ENCODE measurements at regions not wholly inside any gene's neighbourhood (a gene's known extent, or its start where the extent isn't known, plus 50 kb on each side); places are given as distances from the start of the nearest gene placed in this dataset.
A peak's percentile ranks its signal among the peaks of the same experiment; 100 is the strongest.

DNA sequence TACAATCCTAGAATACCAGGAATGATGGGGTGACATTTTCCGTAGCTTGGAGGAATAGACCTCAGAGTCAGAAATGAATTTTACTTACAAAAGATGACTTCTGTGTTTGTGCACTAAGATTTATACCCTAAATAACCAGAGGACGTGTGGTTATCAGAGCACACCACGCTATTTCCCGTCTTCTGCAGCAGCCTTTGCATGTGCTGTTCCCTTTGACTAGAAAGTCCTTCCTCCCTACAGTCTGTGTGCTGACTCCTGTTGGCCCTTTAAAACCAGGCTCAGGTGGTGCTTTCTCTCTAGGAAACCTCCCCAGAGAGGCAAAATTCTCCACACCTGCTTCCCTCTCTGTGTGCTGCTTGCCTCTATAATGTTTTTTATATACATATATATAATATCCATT lies 73.3 kb upstream of the SMNDC1 start:
- no peaks in the 10 kb centered on the region for H3K36me3 Mint-ChIP-seq
- no peak overlapping the region for H3K27ac Mint-ChIP-seq
- peaks cover 0 to 2% (median 0%) of the 10 kb centered on the region in 3 donors for H3K4me1 Mint-ChIP-seq
- ChIA-PET POLR2A (no interaction called here), CTCF (no interaction called here)
- no peaks in the 10 kb centered on the region for H3K9me3 Mint-ChIP-seq
- no peaks in the 10 kb centered on the region for H3K9me3 ChIP-seq (ENCODE audit: low read length)
- H3K36me3 ChIP-seq (ENCODE audit: insufficient read depth, low read length): no peaks in the 10 kb centered on the region
- no peaks in the 10 kb centered on the region for H3K4me1 ChIP-seq (ENCODE audit: insufficient read depth, low read length)
- H3K4me3 ChIP-seq (ENCODE audit: low read length): no peak overlapping the region
- H3K27ac ChIP-seq (ENCODE audit: low read depth, low read length): no peak overlapping the region
- DNase-seq: no peak
- H3K27me3 ChIP-seq (ENCODE audit: insufficient read depth, low read length, poor library complexity, severe bottlenecking): no peaks in the 10 kb centered on the region
- no peak overlapping the region for H3K4me3 Mint-ChIP-seq
- H3K27me3 Mint-ChIP-seq: peaks cover 0 to 3% of the 10 kb centered on the region in 2 donors

DNA sequence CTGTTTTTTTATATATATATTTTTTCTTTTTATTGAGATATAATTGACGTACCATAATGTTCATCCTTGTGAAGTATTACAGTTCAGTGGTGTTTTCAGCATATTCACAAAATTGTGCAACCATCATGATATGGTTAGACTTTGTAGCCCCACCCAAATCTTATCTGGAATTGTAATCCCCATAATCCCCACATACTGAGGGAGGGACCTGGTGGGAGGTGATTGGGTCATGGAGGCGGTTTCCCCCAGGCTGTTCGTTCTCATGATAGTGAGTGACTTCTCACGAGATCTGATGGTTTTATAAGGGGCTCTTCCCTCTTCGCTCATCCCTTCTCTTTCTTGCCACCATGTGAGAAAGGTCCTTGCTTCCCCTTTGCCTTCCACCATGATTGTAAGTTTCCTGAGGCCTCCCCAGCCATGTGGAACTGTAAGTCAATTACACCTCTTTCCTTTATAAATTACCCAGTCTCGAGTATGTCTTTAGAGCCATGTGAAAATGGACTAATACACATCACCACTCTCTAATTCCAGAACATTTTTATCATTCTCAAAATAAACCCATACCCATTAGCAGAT lies 73.9 kb upstream of the SMNDC1 start:
- Histone ChIP-seq H3K9me3 (ENCODE audit: low read length) (no peaks in the 10 kb centered on the region), H3K27me3 (ENCODE audit: insufficient read depth, low read length, poor library complexity, severe bottlenecking) (no peaks in the 10 kb centered on the region), H3K4me1 (ENCODE audit: insufficient read depth, low read length) (no peaks in the 10 kb centered on the region), H3K36me3 (ENCODE audit: insufficient read depth, low read length) (no peaks in the 10 kb centered on the region), H3K4me3 (ENCODE audit: low read length) (no peak overlapping the region), H3K27ac (ENCODE audit: low read depth, low read length) (no peak overlapping the region)
- Mint-ChIP-seq H3K27me3 (peaks cover 0 to 3% of the 10 kb centered on the region in 2 donors), H3K4me3 (no peak overlapping the region), H3K4me1 (peaks cover 0 to 2% (median 0%) of the 10 kb centered on the region in 3 donors), H3K9me3 (no peaks in the 10 kb centered on the region), H3K36me3 (no peaks in the 10 kb centered on the region), H3K27ac (no peak overlapping the region)
- ChIA-PET POLR2A (no interaction called here), CTCF (no interaction called here)
- DNase-seq: no peak

DNA sequence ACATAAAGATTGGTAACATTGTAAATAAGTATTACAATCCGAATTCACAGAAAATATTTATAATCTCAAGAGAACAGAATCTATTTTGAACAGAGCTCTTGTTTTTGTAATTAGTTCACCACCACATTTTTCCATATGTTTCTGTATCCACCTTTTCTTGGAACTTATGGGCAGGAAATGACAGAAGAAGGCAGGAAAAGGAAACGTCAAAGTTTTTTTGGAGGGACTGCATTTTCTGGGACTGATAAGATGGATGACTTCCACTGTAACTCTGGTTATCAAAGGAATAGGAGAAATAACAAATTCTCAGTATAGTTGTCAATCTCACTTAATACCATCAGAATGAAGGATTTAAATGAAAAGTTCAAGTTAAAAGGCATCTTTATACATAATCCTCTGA lies 75.1 kb upstream of the SMNDC1 start:
- no peak overlapping the region for H3K27ac Mint-ChIP-seq
- no peaks in the 10 kb centered on the region for H3K9me3 Mint-ChIP-seq
- Histone ChIP-seq H3K36me3 (ENCODE audit: insufficient read depth, low read length) (no peaks in the 10 kb centered on the region), H3K9me3 (ENCODE audit: low read length) (no peaks in the 10 kb centered on the region), H3K4me3 (ENCODE audit: low read length) (no peak overlapping the region), H3K27ac (ENCODE audit: low read depth, low read length) (no peak overlapping the region), H3K27me3 (ENCODE audit: insufficient read depth, low read length, poor library complexity, severe bottlenecking) (no peaks in the 10 kb centered on the region), H3K4me1 (ENCODE audit: insufficient read depth, low read length) (no peaks in the 10 kb centered on the region)
- H3K36me3 Mint-ChIP-seq: no peaks in the 10 kb centered on the region
- peaks cover 0 to 2% (median 0%) of the 10 kb centered on the region in 3 donors for H3K4me1 Mint-ChIP-seq
- no peak overlapping the region for H3K4me3 Mint-ChIP-seq
- ChIA-PET POLR2A (no interaction called here), CTCF (no interaction called here)
- H3K27me3 Mint-ChIP-seq: peaks cover 0 to 3% of the 10 kb centered on the region in 2 donors
- DNase-seq: no peak

DNA sequence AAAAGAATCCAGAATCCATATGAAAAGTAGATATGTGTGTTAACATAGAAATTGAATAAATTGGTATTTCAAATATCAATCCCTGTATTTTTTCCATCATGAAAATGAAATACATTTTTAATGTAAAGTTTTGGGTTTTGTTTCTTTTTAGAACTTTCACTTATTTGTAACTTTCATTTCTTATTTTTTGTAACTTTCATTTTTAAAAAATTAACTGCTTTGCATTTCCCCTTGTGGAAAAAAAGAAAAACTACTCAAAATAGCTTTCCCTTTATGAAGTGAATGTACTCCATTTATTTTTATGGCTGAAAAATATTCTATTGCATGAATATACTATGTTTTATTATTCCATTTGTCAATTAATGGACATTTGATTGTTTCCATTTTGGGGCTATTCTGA lies 75.6 kb upstream of the SMNDC1 start:
- no peaks in the 10 kb centered on the region for H3K9me3 Mint-ChIP-seq
- H3K27me3 Mint-ChIP-seq: peaks cover 0 to 3% of the 10 kb centered on the region in 2 donors
- no peaks in the 10 kb centered on the region for H3K36me3 Mint-ChIP-seq
- Histone ChIP-seq H3K4me3 (ENCODE audit: low read length) (no peak overlapping the region), H3K4me1 (ENCODE audit: insufficient read depth, low read length) (no peaks in the 10 kb centered on the region), H3K9me3 (ENCODE audit: low read length) (no peaks in the 10 kb centered on the region), H3K27me3 (ENCODE audit: insufficient read depth, low read length, poor library complexity, severe bottlenecking) (no peaks in the 10 kb centered on the region), H3K27ac (ENCODE audit: low read depth, low read length) (no peak overlapping the region), H3K36me3 (ENCODE audit: insufficient read depth, low read length) (no peaks in the 10 kb centered on the region)
- H3K4me3 Mint-ChIP-seq: no peak overlapping the region
- no peak for DNase-seq
- CTCF ChIA-PET: no interaction called here
- no peak overlapping the region for H3K27ac Mint-ChIP-seq
- POLR2A ChIA-PET: no interaction called here
- peaks cover 0 to 2% (median 0%) of the 10 kb centered on the region in 3 donors for H3K4me1 Mint-ChIP-seq

DNA sequence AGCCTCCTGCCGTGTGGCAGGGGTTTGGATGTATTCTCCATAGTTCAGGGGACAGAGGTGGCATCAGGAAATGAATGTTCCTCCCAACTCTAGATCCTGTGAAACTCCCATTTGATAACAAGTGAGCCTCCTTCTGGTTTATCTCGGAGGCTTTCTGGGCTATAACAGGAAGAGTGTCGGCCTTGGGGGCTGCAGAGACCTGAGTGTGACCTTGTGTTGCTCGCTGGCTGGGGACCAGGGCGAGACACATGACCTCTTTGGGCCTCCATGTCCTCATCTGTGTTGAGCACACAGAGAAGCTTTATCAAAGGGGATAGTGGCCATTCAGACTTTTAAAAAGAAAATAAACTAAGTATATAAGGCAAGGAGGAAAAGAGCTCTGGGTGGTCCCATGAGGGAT lies 78.0 kb upstream of the SMNDC1 start:
- no peak overlapping the region for H3K4me3 ChIP-seq (ENCODE audit: low read length)
- no peaks in the 10 kb centered on the region for H3K27me3 ChIP-seq (ENCODE audit: insufficient read depth, low read length, poor library complexity, severe bottlenecking)
- Mint-ChIP-seq H3K27ac (no peak overlapping the region), H3K27me3 (peaks cover 0 to 3% of the 10 kb centered on the region in 2 donors), H3K36me3 (no peaks in the 10 kb centered on the region), H3K4me1 (peaks cover 4 to 7% (median 4%) of the 10 kb centered on the region in 3 donors), H3K4me3 (no peak overlapping the region), H3K9me3 (no peaks in the 10 kb centered on the region)
- H3K9me3 ChIP-seq (ENCODE audit: low read length): no peaks in the 10 kb centered on the region
- ChIA-PET POLR2A (no interaction called here), CTCF (no interaction called here)
- H3K4me1 ChIP-seq (ENCODE audit: insufficient read depth, low read length): peaks cover 3% of the 10 kb centered on the region
- no peak for DNase-seq
- H3K36me3 ChIP-seq (ENCODE audit: insufficient read depth, low read length): no peaks in the 10 kb centered on the region
- no peak overlapping the region for H3K27ac ChIP-seq (ENCODE audit: low read depth, low read length)

DNA sequence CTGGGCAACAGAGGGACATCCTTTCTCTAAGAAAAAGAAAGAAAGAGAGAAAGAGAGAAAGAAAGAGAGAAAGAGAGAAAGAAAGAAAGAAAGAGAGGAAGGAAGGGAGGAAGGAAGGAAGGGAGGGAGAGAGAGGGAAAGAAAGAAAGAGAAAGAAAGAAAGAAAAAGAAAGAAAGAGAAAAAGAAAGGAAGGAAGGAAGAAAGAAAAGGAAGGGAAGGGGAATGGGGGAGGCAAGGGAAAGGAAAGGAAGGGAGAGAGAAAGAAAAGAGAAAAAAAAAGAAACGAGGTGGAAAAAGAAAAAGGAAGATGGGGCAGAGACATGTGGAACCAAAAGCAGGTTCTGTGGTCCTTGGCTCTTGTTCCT lies 82.9 kb upstream of the SMNDC1 start:
- H3K27ac Mint-ChIP-seq: peak overlapping the region in 2 of 8 donors; percentile 23 to 78
- Histone ChIP-seq H3K4me1 (ENCODE audit: insufficient read depth, low read length) (peaks cover 13% of the 10 kb centered on the region), H3K27me3 (ENCODE audit: insufficient read depth, low read length, poor library complexity, severe bottlenecking) (no peaks in the 10 kb centered on the region), H3K9me3 (ENCODE audit: low read length) (no peaks in the 10 kb centered on the region), H3K27ac (ENCODE audit: low read depth, low read length) (no peak overlapping the region), H3K36me3 (ENCODE audit: insufficient read depth, low read length) (no peaks in the 10 kb centered on the region), H3K4me3 (ENCODE audit: low read length) (no peak overlapping the region)
- peaks cover 17 to 22% (median 19%) of the 10 kb centered on the region in 3 donors for H3K4me1 Mint-ChIP-seq
- POLR2A ChIA-PET: no interaction called here
- DNase-seq: no peak
- no peaks in the 10 kb centered on the region for H3K27me3 Mint-ChIP-seq
- no peaks in the 10 kb centered on the region for H3K36me3 Mint-ChIP-seq
- H3K9me3 Mint-ChIP-seq: no peaks in the 10 kb centered on the region
- CTCF ChIA-PET: no interaction called here
- peak overlapping the region in 1 of 7 donors; percentile 44 for H3K4me3 Mint-ChIP-seq

DNA sequence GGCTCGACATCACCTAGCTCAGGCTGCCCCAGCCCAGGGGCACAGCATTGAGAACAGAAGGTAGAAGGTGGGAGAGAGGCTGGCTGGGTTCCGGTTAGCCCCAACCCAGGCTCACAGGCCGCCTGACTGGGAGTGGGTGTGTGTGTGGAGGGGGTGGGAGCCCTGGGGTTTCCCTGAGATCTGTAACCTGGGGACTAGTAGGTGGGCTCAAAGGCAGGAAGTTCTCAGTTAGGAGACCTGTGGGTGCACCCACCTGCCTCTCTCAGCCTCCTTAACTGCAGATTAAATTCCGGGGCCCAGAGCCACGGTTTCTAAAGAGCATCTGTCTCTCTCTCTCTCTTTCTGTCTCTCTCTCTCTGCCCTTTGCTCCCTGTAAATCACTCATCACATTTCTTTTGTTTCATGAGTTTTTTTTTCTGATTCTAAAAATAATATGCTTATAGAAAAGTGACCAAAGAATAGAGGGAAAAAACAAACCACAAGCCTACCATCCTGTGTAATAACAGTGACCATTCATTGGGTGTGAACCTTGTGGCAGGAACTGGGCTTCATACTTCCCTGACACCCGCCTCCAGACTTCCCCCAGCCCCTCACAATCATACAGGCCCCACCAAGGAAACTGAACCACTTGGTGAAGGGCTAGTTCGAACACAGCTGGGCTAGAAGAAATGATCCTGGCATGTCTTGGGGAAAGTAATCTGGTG lies 83.4 kb upstream of the SMNDC1 start:
- Histone ChIP-seq H3K36me3 (ENCODE audit: insufficient read depth, low read length) (no peaks in the 10 kb centered on the region), H3K4me3 (ENCODE audit: low read length) (no peak overlapping the region), H3K4me1 (ENCODE audit: insufficient read depth, low read length) (peaks cover 13% of the 10 kb centered on the region), H3K9me3 (ENCODE audit: low read length) (no peaks in the 10 kb centered on the region), H3K27me3 (ENCODE audit: insufficient read depth, low read length, poor library complexity, severe bottlenecking) (no peaks in the 10 kb centered on the region), H3K27ac (ENCODE audit: low read depth, low read length) (no peak overlapping the region)
- peak in 4 of 5 donors; percentile 2 to 45 (median 4) for DNase-seq
- ChIA-PET CTCF (no interaction called here), POLR2A (no interaction called here)
- Mint-ChIP-seq H3K9me3 (no peaks in the 10 kb centered on the region), H3K36me3 (no peaks in the 10 kb centered on the region), H3K4me3 (peak overlapping the region in 1 of 7 donors; percentile 44), H3K27ac (peak overlapping the region in 6 of 8 donors; percentile 7 to 93 (median 59)), H3K4me1 (peaks cover 17 to 22% (median 19%) of the 10 kb centered on the region in 3 donors), H3K27me3 (no peaks in the 10 kb centered on the region)

DNA sequence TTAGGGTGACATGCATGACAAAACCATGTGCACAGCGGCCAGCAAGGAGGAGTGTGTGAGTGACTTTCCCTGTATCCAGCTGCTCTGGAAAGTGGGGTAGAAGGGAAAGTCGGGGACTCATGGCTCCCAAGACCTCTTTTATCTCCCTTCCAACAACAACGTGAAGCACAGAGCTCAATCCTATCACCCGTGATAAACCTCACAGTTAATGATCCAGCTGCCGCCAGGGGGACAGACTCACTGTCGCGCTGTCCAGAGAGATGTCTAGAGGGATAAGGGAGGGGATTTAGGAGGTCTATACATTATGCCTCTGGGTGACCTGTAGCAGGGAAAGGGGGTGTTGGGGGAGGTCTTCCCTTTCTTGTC lies 84.0 kb upstream of the SMNDC1 start:
- Mint-ChIP-seq H3K27ac (peak overlapping the region in 5 of 8 donors; percentile 7 to 78 (median 72)), H3K9me3 (no peaks in the 10 kb centered on the region), H3K4me1 (peaks cover 17 to 22% (median 19%) of the 10 kb centered on the region in 3 donors), H3K4me3 (no peak overlapping the region), H3K27me3 (peaks cover 0 to 4% of the 10 kb centered on the region in 2 donors), H3K36me3 (no peaks in the 10 kb centered on the region)
- no peak overlapping the region for H3K4me3 ChIP-seq (ENCODE audit: low read length)
- H3K9me3 ChIP-seq (ENCODE audit: low read length): no peaks in the 10 kb centered on the region
- peaks cover 13% of the 10 kb centered on the region for H3K4me1 ChIP-seq (ENCODE audit: insufficient read depth, low read length)
- no peaks in the 10 kb centered on the region for H3K36me3 ChIP-seq (ENCODE audit: insufficient read depth, low read length)
- DNase-seq: no peak
- POLR2A ChIA-PET: no interaction called here
- CTCF ChIA-PET: no interaction called here
- H3K27me3 ChIP-seq (ENCODE audit: insufficient read depth, low read length, poor library complexity, severe bottlenecking): no peaks in the 10 kb centered on the region
- no peak overlapping the region for H3K27ac ChIP-seq (ENCODE audit: low read depth, low read length)

Measured in CD8-positive, alpha-beta memory T cell (primary cell).